Fibroblast of skin of right biceps (primary cell): ENCODE measurements at regions not wholly inside any gene's neighbourhood (a gene's known extent, or its start where the extent isn't known, plus 50 kb on each side); places are given as distances from the start of the nearest gene placed in this dataset.

Source experiments
- DNase-seq: peaks from one replicate; pipeline ENCODE4 v3.0.0-alpha.2; 2013

DNA sequence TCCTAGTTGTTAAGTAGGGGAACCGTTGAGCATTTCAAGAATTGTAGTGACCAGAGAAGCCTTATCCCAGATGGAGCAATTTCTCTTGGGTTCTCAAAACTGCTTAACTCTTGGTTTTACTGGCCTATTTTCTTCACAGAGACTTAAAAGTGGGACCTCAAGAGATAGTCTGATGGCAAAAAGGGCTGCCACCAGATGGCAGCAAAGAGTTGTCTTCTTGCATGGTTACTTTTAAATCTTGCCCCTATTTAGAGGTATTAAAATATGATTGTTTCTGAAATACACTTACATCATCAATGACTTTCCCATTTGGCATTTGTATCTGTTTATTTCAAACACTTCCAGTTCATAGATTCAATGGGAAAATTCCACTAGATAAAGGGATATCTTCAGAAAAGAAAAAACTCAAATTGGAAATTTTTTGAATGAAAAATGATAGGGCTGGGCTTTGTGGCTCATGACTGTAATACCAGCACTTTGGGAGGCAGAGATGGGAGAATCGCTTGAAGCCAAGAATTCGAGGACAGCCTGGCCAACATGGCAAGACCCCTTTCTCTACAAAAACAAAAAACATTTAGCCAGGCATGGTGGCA is 69.9 kb upstream of the CNTN1 start:
- peak; percentile 40 for DNase-seq

DNA sequence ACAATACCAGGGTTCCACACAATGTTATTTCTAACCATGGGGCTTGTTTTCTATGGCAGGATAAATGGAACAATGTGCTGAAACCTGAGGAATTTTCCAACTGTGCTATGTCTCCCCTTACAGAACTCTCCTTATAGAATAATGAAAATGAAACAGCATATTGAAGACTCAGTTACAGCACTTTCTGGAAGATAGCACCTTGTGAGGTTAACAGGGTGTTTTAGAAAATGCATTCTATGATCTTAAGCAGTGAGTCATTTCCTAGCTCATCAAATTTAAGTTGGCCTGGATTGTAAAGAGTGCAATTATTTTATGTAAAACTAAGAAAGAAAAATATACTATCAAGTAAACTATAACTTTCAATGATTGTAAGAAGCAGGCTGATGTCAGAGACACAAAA is 60.1 kb upstream of the CNTN1 start:
- DNase-seq: no peak

DNA sequence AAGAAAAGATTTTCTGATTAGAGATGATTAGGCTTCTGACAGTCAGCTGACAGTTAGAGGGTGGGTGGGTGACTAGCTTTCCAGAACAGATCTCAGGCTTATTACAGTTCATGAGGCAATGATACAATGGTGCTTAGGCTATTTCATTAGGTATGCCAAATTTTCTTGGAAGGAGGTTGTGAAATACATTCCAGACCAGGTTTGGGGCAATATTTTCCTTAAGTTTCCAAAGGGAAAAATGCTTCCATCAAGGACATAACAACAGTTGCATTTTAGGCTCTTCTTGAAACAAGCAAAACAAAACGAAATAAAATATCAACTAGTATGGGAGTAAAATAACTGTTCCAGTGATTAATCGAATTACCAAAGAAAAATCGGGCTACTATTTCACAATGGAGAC is 59.3 kb upstream of the CNTN1 start:
- DNase-seq: no peak

DNA sequence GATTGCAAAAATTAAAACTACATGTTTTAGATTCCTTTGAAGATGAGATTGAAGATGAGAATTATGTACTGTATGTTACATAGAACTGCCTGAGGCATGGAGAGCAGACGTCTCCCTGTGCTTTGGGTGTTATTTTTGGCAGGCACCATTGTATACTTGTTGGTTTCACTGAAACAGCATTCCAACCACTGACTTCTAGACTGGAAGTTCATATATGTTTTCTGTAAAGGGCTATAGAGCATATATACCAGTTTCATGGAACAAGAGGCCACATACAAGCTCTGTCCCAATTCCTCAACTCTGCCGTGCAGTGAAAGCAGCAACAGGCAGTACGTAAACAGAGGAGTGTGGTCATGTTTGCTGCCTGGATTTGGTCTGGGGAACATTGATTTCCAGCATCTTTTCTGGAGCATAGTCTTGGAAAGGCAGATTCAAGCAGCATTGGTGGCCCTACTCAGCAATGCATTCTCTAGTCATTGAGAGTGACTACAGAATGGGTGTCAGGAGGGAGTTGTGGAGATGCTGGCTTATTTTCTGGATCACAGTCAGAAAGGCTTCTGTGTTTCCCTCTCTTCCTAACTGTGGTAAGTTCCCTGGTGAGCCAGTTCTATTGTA is 57.6 kb upstream of the CNTN1 start:
- no peak for DNase-seq

DNA sequence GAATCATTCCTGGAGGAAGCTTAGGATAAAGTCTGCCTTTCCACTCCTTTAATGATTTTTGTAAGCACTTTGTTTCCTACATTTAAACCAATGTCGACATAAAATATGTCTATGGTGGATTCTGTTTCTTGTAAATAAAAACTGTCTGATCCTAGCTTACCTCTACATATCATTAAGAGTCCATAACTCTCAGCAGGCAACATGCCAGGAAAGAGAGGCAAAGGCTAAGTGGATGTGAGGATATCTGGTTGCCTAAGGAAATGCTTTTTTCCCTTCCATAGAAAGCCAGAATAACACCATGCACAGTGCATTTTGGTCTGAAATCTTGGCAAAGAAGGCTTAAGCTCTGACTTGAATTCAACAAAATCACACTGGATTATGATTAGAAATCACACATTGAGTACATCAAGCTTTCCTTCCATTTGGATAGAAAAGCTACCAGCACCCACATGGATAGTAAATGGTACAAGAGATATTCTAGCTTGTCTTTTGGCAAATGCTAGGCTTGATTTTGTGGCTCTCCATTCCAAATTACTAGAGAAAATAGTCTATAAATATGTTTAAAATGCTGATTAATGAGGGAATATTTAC is 57.0 kb upstream of the CNTN1 start:
- no peak for DNase-seq
